ENCODE measurements at regions not wholly inside any gene's neighbourhood (a gene's known extent, or its start where the extent isn't known, plus 50 kb on each side); places are given as distances from the start of the nearest gene placed in this dataset.

- H4K20me1 ChIP-seq (ENCODE audit: insufficient read depth, poor library complexity, severe bottlenecking) = no peaks in the 10 kb centered on the region
- no peaks in the 10 kb centered on the region for H3K9me2 ChIP-seq (replicated peaks; ENCODE audit: insufficient read depth)
- H2AFZ ChIP-seq = no peak overlapping the region
- no peaks in the 10 kb centered on the region for H3K27me3 ChIP-seq
- H3K9me3 ChIP-seq (ENCODE audit: low read depth) = no peaks in the 10 kb centered on the region
- TF ChIP-seq, protein P1, sequence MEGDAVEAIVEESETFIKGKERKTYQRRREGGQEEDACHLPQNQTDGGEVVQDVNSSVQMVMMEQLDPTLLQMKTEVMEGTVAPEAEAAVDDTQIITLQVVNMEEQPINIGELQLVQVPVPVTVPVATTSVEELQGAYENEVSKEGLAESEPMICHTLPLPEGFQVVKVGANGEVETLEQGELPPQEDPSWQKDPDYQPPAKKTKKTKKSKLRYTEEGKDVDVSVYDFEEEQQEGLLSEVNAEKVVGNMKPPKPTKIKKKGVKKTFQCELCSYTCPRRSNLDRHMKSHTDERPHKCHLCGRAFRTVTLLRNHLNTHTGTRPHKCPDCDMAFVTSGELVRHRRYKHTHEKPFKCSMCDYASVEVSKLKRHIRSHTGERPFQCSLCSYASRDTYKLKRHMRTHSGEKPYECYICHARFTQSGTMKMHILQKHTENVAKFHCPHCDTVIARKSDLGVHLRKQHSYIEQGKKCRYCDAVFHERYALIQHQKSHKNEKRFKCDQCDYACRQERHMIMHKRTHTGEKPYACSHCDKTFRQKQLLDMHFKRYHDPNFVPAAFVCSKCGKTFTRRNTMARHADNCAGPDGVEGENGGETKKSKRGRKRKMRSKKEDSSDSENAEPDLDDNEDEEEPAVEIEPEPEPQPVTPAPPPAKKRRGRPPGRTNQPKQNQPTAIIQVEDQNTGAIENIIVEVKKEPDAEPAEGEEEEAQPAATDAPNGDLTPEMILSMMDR (IDR thresholded peaks at IDR 0.05; ENCODE audit: poor library complexity) = no peak
- TF ChIP-seq EZH2 (IDR thresholded peaks at IDR 0.05; ENCODE audit: borderline replicate concordance) = no peak
- TF ChIP-seq EZH2phosphoT487 (IDR thresholded peaks at IDR 0.05; ENCODE audit: low read depth, severe bottlenecking, unreplicated experiment) = no peak
- peak overlapping the region; percentile 52 for H3K4me2 ChIP-seq
- H3K4me3 ChIP-seq = no peak overlapping the region
- 65% methylated on average over 3 of the region's 3 CpGs for WGBS (ENCODE audit: low lambda C conversion rate, missing lambda C conversion rate)
- DNase-seq (ENCODE audit: low spot score) = peak; percentile 33
- no peaks in the 10 kb centered on the region for H3K79me2 ChIP-seq
- H3K27ac ChIP-seq = peak overlapping the region; percentile 92
- H3K4me1 ChIP-seq (ENCODE audit: insufficient read depth) = peaks cover 41% of the 10 kb centered on the region
- H3K36me3 ChIP-seq (replicated peaks; ENCODE audit: insufficient read depth, low read depth) = no peaks in the 10 kb centered on the region
Observed at GRCh38 chr13:106104281-106104901, 431.1 kb downstream of the EFNB2 start.

GRCh38 chr13:106103779-106104178 lies 431.7 kb downstream of the EFNB2 start:
- Histone ChIP-seq H3K36me3 (replicated peaks; ENCODE audit: insufficient read depth, low read depth) (no peaks in the 10 kb centered on the region), H3K9me2 (replicated peaks; ENCODE audit: insufficient read depth) (no peaks in the 10 kb centered on the region), H2AFZ (no peak overlapping the region), H3K27me3 (no peaks in the 10 kb centered on the region), H3K27ac (peak overlapping the region; percentile 92), H3K4me1 (ENCODE audit: insufficient read depth) (peaks cover 43% of the 10 kb centered on the region), H3K4me3 (no peak overlapping the region), H3K9me3 (ENCODE audit: low read depth) (no peaks in the 10 kb centered on the region), H3K79me2 (no peaks in the 10 kb centered on the region), H4K20me1 (ENCODE audit: insufficient read depth, poor library complexity, severe bottlenecking) (no peaks in the 10 kb centered on the region), H3K4me2 (peak overlapping the region; percentile 52)
- TF ChIP-seq EZH2phosphoT487 (IDR thresholded peaks at IDR 0.05; ENCODE audit: low read depth, severe bottlenecking, unreplicated experiment) (no peak), EZH2 (IDR thresholded peaks at IDR 0.05; ENCODE audit: borderline replicate concordance) (no peak)
- TF ChIP-seq, protein P1 (IDR thresholded peaks at IDR 0.05; ENCODE audit: poor library complexity) = no peak
- peak; percentile 61 for DNase-seq (ENCODE audit: low spot score)
- WGBS (ENCODE audit: low lambda C conversion rate, missing lambda C conversion rate) = 74% methylated on average over 10 of the region's 10 CpGs

DNA sequence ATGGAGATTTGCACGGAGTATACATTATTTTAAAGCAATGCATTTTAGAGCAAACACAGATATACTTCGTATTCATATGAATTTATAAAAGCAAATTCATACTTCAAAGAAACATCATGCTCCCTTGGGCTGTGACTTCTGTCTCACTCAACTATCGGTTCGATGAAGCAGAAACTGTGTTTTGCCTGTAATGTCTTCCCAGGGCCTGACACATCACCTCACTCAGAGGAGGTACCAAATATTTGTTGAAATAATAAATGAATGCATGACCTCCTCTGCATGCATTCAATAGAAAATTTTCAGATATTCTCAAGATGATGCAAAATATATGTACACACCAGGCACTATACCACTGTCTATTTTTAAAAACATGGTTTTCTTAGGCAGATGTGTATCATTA lies 432.7 kb downstream of the EFNB2 start:
- Histone ChIP-seq H3K4me1 (ENCODE audit: insufficient read depth) (peaks cover 43% of the 10 kb centered on the region), H4K20me1 (ENCODE audit: insufficient read depth, poor library complexity, severe bottlenecking) (no peaks in the 10 kb centered on the region), H3K9me2 (replicated peaks; ENCODE audit: insufficient read depth) (no peaks in the 10 kb centered on the region), H3K79me2 (no peaks in the 10 kb centered on the region), H3K27me3 (no peaks in the 10 kb centered on the region), H3K4me3 (no peak overlapping the region), H3K9me3 (ENCODE audit: low read depth) (no peaks in the 10 kb centered on the region), H3K27ac (peak overlapping the region; percentile 92), H3K4me2 (no peak overlapping the region), H3K36me3 (replicated peaks; ENCODE audit: insufficient read depth, low read depth) (no peaks in the 10 kb centered on the region), H2AFZ (no peak overlapping the region)
- 93% methylated on average over 4 of the region's 4 CpGs for WGBS (ENCODE audit: low lambda C conversion rate, missing lambda C conversion rate)
- TF ChIP-seq EZH2 (IDR thresholded peaks at IDR 0.05; ENCODE audit: borderline replicate concordance) = no peak
- TF ChIP-seq, protein P1 (IDR thresholded peaks at IDR 0.05; ENCODE audit: poor library complexity) = no peak
- no peak for TF ChIP-seq EZH2phosphoT487 (IDR thresholded peaks at IDR 0.05; ENCODE audit: low read depth, severe bottlenecking, unreplicated experiment)
- DNase-seq (ENCODE audit: low spot score) = no peak

Data from hepatocyte (in vitro differentiated cells).